ENCODE measurements at regions not wholly inside any gene's neighbourhood (a gene's known extent, or its start where the extent isn't known, plus 50 kb on each side); places are given as distances from the start of the nearest gene placed in this dataset.

- Histone ChIP-seq H3K36me3 (ENCODE audit: control insufficient read depth in 2 of 2, extremely low read depth in 1 of 2, insufficient read depth in 2 of 2, low read length in 2 of 2) (no peaks in the 10 kb centered on the region), H3K4me3 (ENCODE audit: control insufficient read depth in 2 of 3, extremely low read depth in 1 of 3, insufficient read depth in 2 of 3, low read depth in 1 of 3, low read length in 3 of 3) (no peak overlapping the region), H3K27ac (ENCODE audit: control insufficient read depth, insufficient read depth, low read length) (no peak overlapping the region), H3K4me2 (ENCODE audit: control insufficient read depth, extremely low read depth, insufficient read depth, low read depth, low read length) (no peak overlapping the region), H4K20me1 (ENCODE audit: control insufficient read depth, extremely low read depth, insufficient read depth, low read length) (no peaks in the 10 kb centered on the region), H3K9me1 (ENCODE audit: control insufficient read depth, extremely low read depth, insufficient read depth, low read length) (no peaks in the 10 kb centered on the region), H2AFZ (ENCODE audit: control insufficient read depth, low read length) (no peak overlapping the region), H3K79me2 (ENCODE audit: control insufficient read depth, insufficient read depth, low read length) (no peaks in the 10 kb centered on the region), H3K27me3 (ENCODE audit: control insufficient read depth, extremely low read depth, insufficient read depth, low read length) (no peaks in the 10 kb centered on the region), H3K9me3 (ENCODE audit: control insufficient read depth, low read depth, low read length) (no peaks in the 10 kb centered on the region), H3K4me1 (ENCODE audit: control insufficient read depth, extremely low read depth, insufficient read depth, low read length) (no peaks in the 10 kb centered on the region), H3K9ac (ENCODE audit: control insufficient read depth, extremely low read depth, insufficient read depth, low read length) (no peak overlapping the region)
- DNase-seq (ENCODE audit: low read depth, low spot score) (no peak), FAIRE-seq (no peak)
- dilution Hi-C loops (cut with MboI; ENCODE audit: extremely low pct_ligation_motif_present, low sequenced_read_pairs), result no loop called here
- TF ChIP-seq EZH2 (IDR thresholded peaks at IDR 0.05; ENCODE audit: low read length) (no peak), CTCF (optimal IDR thresholded peaks at IDR 0.05 in 1 of 3, IDR thresholded peaks at IDR 0.05 in 1 of 3, conservative IDR thresholded peaks at IDR 0.05 in 1 of 3; ENCODE audit: extremely low read depth in 1 of 3, insufficient read depth in 2 of 3, low read length in 3 of 3) (no peak)
These were observed 66.8 kb upstream of the FZD7 start for GRCh38 chr2:201966691-201967438.

- no peaks in the 10 kb centered on the region for H3K9me3 ChIP-seq (ENCODE audit: control insufficient read depth, low read depth, low read length)
- no peak for TF ChIP-seq CTCF (optimal IDR thresholded peaks at IDR 0.05 in 1 of 3, IDR thresholded peaks at IDR 0.05 in 1 of 3, conservative IDR thresholded peaks at IDR 0.05 in 1 of 3; ENCODE audit: extremely low read depth in 1 of 3, insufficient read depth in 2 of 3, low read length in 3 of 3)
- TF ChIP-seq EZH2 (IDR thresholded peaks at IDR 0.05; ENCODE audit: low read length), result no peak
- H2AFZ ChIP-seq (ENCODE audit: control insufficient read depth, low read length), result no peak overlapping the region
- no peak overlapping the region for H3K27ac ChIP-seq (ENCODE audit: control insufficient read depth, insufficient read depth, low read length)
- DNase-seq (ENCODE audit: low read depth, low spot score) (no peak), FAIRE-seq (no peak)
- no peaks in the 10 kb centered on the region for H3K79me2 ChIP-seq (ENCODE audit: control insufficient read depth, insufficient read depth, low read length)
- H4K20me1 ChIP-seq (ENCODE audit: control insufficient read depth, extremely low read depth, insufficient read depth, low read length), result no peaks in the 10 kb centered on the region
- H3K4me3 ChIP-seq (ENCODE audit: control insufficient read depth in 2 of 3, extremely low read depth in 1 of 3, insufficient read depth in 2 of 3, low read depth in 1 of 3, low read length in 3 of 3), result no peak overlapping the region
- H3K4me1 ChIP-seq (ENCODE audit: control insufficient read depth, extremely low read depth, insufficient read depth, low read length), result no peaks in the 10 kb centered on the region
- no peaks in the 10 kb centered on the region for H3K36me3 ChIP-seq (ENCODE audit: control insufficient read depth in 2 of 2, extremely low read depth in 1 of 2, insufficient read depth in 2 of 2, low read length in 2 of 2)
- no peaks in the 10 kb centered on the region for H3K27me3 ChIP-seq (ENCODE audit: control insufficient read depth, extremely low read depth, insufficient read depth, low read length)
- dilution Hi-C loops (cut with MboI; ENCODE audit: extremely low pct_ligation_motif_present, low sequenced_read_pairs), result no loop called here
- H3K9me1 ChIP-seq (ENCODE audit: control insufficient read depth, extremely low read depth, insufficient read depth, low read length), result no peaks in the 10 kb centered on the region
- H3K9ac ChIP-seq (ENCODE audit: control insufficient read depth, extremely low read depth, insufficient read depth, low read length), result no peak overlapping the region
- no peak overlapping the region for H3K4me2 ChIP-seq (ENCODE audit: control insufficient read depth, extremely low read depth, insufficient read depth, low read depth, low read length)
These were observed 65.6 kb upstream of the FZD7 start for GRCh38 chr2:201968050-201968449.
